Keratinocyte (primary cell): ENCODE measurements at regions not wholly inside any gene's neighbourhood (a gene's known extent, or its start where the extent isn't known, plus 50 kb on each side); places are given as distances from the start of the nearest gene placed in this dataset.

Source experiments
- DNase-seq: peaks from one replicate; pipeline ENCODE4 v3.0.0-alpha.2; 2011; ENCODE audit warnings: low read depth, missing footprints, low spot score
- FAIRE-seq: peaks from 2 replicates; lab custom pipeline; 2011; peaks lifted over from hg19 to GRCh38; lab: Jason Lieb, UNC
- H2AFZ ChIP-seq: 2 replicates; pipeline ENCODE4 v1.6.0; 2012; ENCODE audit warnings: low read length, control low read depth, inconsistent platforms; ENCODE audit not compliant: control insufficient read depth
- H3K27ac ChIP-seq: 2 replicates; pipeline ENCODE4 v1.5.1; 2011; ENCODE audit warnings: low read length; ENCODE audit not compliant: control insufficient read depth, insufficient read depth
- H3K27me3 ChIP-seq: 3 replicates; pipeline ENCODE4 v1.6.0; 2011; ENCODE audit warnings: low read length; ENCODE audit not compliant: control insufficient read depth, insufficient read depth; ENCODE audit errors: extremely low read depth
- H3K36me3 ChIP-seq, 2 experiments: 2 replicates in 1 of 2; 3 replicates in 1 of 2; pipeline ENCODE4 v1.5.1; 2011; ENCODE audit warnings: low read length in 2 of 2, mild to moderate bottlenecking in 1 of 2; ENCODE audit not compliant: control insufficient read depth in 2 of 2, insufficient read depth in 2 of 2; ENCODE audit errors: extremely low read depth in 1 of 2
- H3K4me1 ChIP-seq: 3 replicates; pipeline ENCODE4 v1.5.1; 2011; ENCODE audit warnings: low read length; ENCODE audit not compliant: control insufficient read depth, insufficient read depth; ENCODE audit errors: extremely low read depth
- H3K4me2 ChIP-seq: 3 replicates; pipeline ENCODE4 v1.6.0; 2011; ENCODE audit warnings: low read depth, low read length; ENCODE audit not compliant: control insufficient read depth, insufficient read depth; ENCODE audit errors: extremely low read depth
- H3K4me3 ChIP-seq, 3 experiments: fragments of 200-600 bp in 1 of 3; sonication (generic) in 1 of 3; 2 replicates in 2 of 3; 3 replicates in 1 of 3; pipeline ENCODE4 v1.5.1; 2011 to 2016; ENCODE audit warnings: low read length in 3 of 3, mild to moderate bottlenecking in 3 of 3, control low read depth in 2 of 3, inconsistent platforms in 1 of 3, low read depth in 1 of 3, mixed read lengths in 1 of 3, mixed run types in 1 of 3, moderate library complexity in 1 of 3; ENCODE audit not compliant: control insufficient read depth in 2 of 3, insufficient read depth in 2 of 3; ENCODE audit errors: extremely low read depth in 1 of 3
- H3K79me2 ChIP-seq: 2 replicates; pipeline ENCODE4 v1.6.0; 2012; ENCODE audit warnings: low read length; ENCODE audit not compliant: control insufficient read depth, insufficient read depth
- H3K9ac ChIP-seq: 3 replicates; pipeline ENCODE4 v1.6.0; 2011; ENCODE audit warnings: low read length; ENCODE audit not compliant: control insufficient read depth, insufficient read depth; ENCODE audit errors: extremely low read depth
- H3K9me1 ChIP-seq: 3 replicates; pipeline ENCODE4 v1.6.0; 2011; ENCODE audit warnings: low read length; ENCODE audit not compliant: control insufficient read depth, insufficient read depth; ENCODE audit errors: extremely low read depth
- H3K9me3 ChIP-seq: 2 replicates; pipeline ENCODE4 v1.5.1; 2012; ENCODE audit warnings: low read depth, low read length; ENCODE audit not compliant: control insufficient read depth
- H4K20me1 ChIP-seq: 3 replicates; pipeline ENCODE4 v1.6.0; 2011; ENCODE audit warnings: low read length; ENCODE audit not compliant: control insufficient read depth, insufficient read depth; ENCODE audit errors: extremely low read depth
- EZH2 ChIP-seq: IDR thresholded peaks from one replicate; pipeline ENCODE4 v1.6.1; 2012; ENCODE audit warnings: inconsistent platforms, mild to moderate bottlenecking, low read length, moderate library complexity
- dilution Hi-C: fragments of 300-500 bp; cut with MboI; formaldehyde crosslinking; loops from one replicate; pipeline ENCODE4 v1.7.0; 2020; ENCODE audit warnings: low sequenced_read_pairs; ENCODE audit not compliant: extremely low pct_ligation_motif_present
- TF ChIP-seq, protein P1 (sequence below), 3 experiments: IDR thresholded peaks in 1 of 3; conservative IDR thresholded peaks in 1 of 3; optimal IDR thresholded peaks in 1 of 3; 2 replicates in 2 of 3; 3 replicates in 1 of 3; pipeline versions ENCODE3 to v1.5.1; 2011; ENCODE audit warnings: low read length in 3 of 3, mild to moderate bottlenecking in 3 of 3, moderate library complexity in 2 of 3, control low read depth in 1 of 3, inconsistent platforms in 1 of 3; ENCODE audit not compliant: insufficient read depth in 2 of 3; ENCODE audit errors: extremely low read depth in 1 of 3

GRCh38 chr1:5388622-5389021 is 603.6 kb downstream of the NPHP4 start:
- Histone ChIP-seq H3K27ac (no peak overlapping the region), H4K20me1 (no peaks in the 10 kb centered on the region), H3K27me3 (peaks cover 17% of the 10 kb centered on the region), H3K9me1 (no peaks in the 10 kb centered on the region), H3K4me2 (peak overlapping the region; percentile 34), H3K4me3 (no peak overlapping the region), H3K36me3 (no peaks in the 10 kb centered on the region), H3K9ac (no peak overlapping the region), H3K4me1 (peaks cover 12% of the 10 kb centered on the region), H3K9me3 (no peaks in the 10 kb centered on the region), H3K79me2 (no peaks in the 10 kb centered on the region), H2AFZ (no peak overlapping the region)
- FAIRE-seq (peak; percentile 49), DNase-seq (no peak)
- TF ChIP-seq, protein P1, sequence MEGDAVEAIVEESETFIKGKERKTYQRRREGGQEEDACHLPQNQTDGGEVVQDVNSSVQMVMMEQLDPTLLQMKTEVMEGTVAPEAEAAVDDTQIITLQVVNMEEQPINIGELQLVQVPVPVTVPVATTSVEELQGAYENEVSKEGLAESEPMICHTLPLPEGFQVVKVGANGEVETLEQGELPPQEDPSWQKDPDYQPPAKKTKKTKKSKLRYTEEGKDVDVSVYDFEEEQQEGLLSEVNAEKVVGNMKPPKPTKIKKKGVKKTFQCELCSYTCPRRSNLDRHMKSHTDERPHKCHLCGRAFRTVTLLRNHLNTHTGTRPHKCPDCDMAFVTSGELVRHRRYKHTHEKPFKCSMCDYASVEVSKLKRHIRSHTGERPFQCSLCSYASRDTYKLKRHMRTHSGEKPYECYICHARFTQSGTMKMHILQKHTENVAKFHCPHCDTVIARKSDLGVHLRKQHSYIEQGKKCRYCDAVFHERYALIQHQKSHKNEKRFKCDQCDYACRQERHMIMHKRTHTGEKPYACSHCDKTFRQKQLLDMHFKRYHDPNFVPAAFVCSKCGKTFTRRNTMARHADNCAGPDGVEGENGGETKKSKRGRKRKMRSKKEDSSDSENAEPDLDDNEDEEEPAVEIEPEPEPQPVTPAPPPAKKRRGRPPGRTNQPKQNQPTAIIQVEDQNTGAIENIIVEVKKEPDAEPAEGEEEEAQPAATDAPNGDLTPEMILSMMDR (optimal IDR thresholded peaks at IDR 0.05 in 1 of 3, IDR thresholded peaks at IDR 0.05 in 1 of 3, conservative IDR thresholded peaks at IDR 0.05 in 1 of 3; ENCODE audit: extremely low read depth in 1 of 3, insufficient read depth in 2 of 3, low read length in 3 of 3), result no peak
- no peak for TF ChIP-seq EZH2
- dilution Hi-C loops, result no loop called here

DNA sequence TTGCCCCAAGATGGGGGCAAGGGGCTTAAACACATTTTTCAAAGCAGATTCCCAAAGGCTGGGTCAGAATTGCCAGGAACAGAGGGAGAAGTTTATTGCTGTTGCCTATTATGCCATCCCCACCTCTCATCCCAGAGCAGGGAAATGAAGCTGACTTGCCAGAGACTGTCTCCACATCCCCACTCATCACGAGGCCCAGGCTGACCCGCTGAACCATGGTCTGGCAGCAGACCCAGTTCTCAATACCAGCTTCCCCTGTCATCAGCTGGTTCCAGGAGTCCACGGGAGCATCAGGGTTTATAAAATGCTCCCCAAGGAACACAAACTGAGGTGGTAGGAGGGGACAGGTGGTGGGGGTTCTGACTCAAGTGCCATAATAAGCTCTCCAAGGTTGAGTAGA is 605.9 kb downstream of the NPHP4 start:
- Histone ChIP-seq H3K9me1 (no peaks in the 10 kb centered on the region), H3K27ac (no peak overlapping the region), H3K79me2 (no peaks in the 10 kb centered on the region), H3K9ac (no peak overlapping the region), H3K36me3 (no peaks in the 10 kb centered on the region), H2AFZ (no peak overlapping the region), H3K27me3 (peaks cover 11% of the 10 kb centered on the region), H3K4me3 (no peak overlapping the region), H3K4me1 (peaks cover 12% of the 10 kb centered on the region), H4K20me1 (no peaks in the 10 kb centered on the region), H3K4me2 (no peak overlapping the region), H3K9me3 (no peaks in the 10 kb centered on the region)
- DNase-seq (no peak), FAIRE-seq (no peak)
- no peak for TF ChIP-seq EZH2
- TF ChIP-seq, protein P1 (optimal IDR thresholded peaks at IDR 0.05 in 1 of 3, IDR thresholded peaks at IDR 0.05 in 1 of 3, conservative IDR thresholded peaks at IDR 0.05 in 1 of 3; ENCODE audit: extremely low read depth in 1 of 3, insufficient read depth in 2 of 3, low read length in 3 of 3), result no peak
- dilution Hi-C loops, result no loop called here
